ENCODE measurements at regions not wholly inside any gene's neighbourhood (a gene's known extent, or its start where the extent isn't known, plus 50 kb on each side); places are given as distances from the start of the nearest gene placed in this dataset.

- no peaks in the 10 kb centered on the region for H3K4me1 ChIP-seq (ENCODE audit: control insufficient read depth, extremely low read depth, insufficient read depth, low read length)
- dilution Hi-C loops (cut with MboI; ENCODE audit: extremely low pct_ligation_motif_present, low sequenced_read_pairs), result no loop called here
- no peaks in the 10 kb centered on the region for H3K79me2 ChIP-seq (ENCODE audit: control insufficient read depth, insufficient read depth, low read length)
- no peaks in the 10 kb centered on the region for H3K36me3 ChIP-seq (ENCODE audit: control insufficient read depth in 2 of 2, extremely low read depth in 1 of 2, insufficient read depth in 2 of 2, low read length in 2 of 2)
- H3K9me1 ChIP-seq (ENCODE audit: control insufficient read depth, extremely low read depth, insufficient read depth, low read length), result no peaks in the 10 kb centered on the region
- H3K9ac ChIP-seq (ENCODE audit: control insufficient read depth, extremely low read depth, insufficient read depth, low read length), result no peak overlapping the region
- no peak for DNase-seq (ENCODE audit: low read depth, low spot score)
- no peak overlapping the region for H2AFZ ChIP-seq (ENCODE audit: control insufficient read depth, low read length)
- no peak overlapping the region for H3K27ac ChIP-seq (ENCODE audit: control insufficient read depth, insufficient read depth, low read length)
- H3K27me3 ChIP-seq (ENCODE audit: control insufficient read depth, extremely low read depth, insufficient read depth, low read length), result no peaks in the 10 kb centered on the region
- no peak for FAIRE-seq
- H4K20me1 ChIP-seq (ENCODE audit: control insufficient read depth, extremely low read depth, insufficient read depth, low read length), result no peaks in the 10 kb centered on the region
- H3K4me2 ChIP-seq (ENCODE audit: control insufficient read depth, extremely low read depth, insufficient read depth, low read depth, low read length), result no peak overlapping the region
- H3K4me3 ChIP-seq (ENCODE audit: control insufficient read depth in 2 of 3, extremely low read depth in 1 of 3, insufficient read depth in 2 of 3, low read depth in 1 of 3, low read length in 3 of 3), result no peak overlapping the region
- H3K9me3 ChIP-seq (ENCODE audit: control insufficient read depth, low read depth, low read length), result no peaks in the 10 kb centered on the region
- no peak for TF ChIP-seq EZH2 (IDR thresholded peaks at IDR 0.05; ENCODE audit: low read length)
- TF ChIP-seq CTCF (optimal IDR thresholded peaks at IDR 0.05 in 1 of 3, IDR thresholded peaks at IDR 0.05 in 1 of 3, conservative IDR thresholded peaks at IDR 0.05 in 1 of 3; ENCODE audit: extremely low read depth in 1 of 3, insufficient read depth in 2 of 3, low read length in 3 of 3), result no peak
Measured at GRCh38 chr10:33799281-33799943, 464.9 kb upstream of the NRP1 start.

GRCh38 chr10:33798754-33799153, 464.3 kb upstream of the NRP1 start:
- no peak overlapping the region for H3K9ac ChIP-seq (ENCODE audit: control insufficient read depth, extremely low read depth, insufficient read depth, low read length)
- H3K4me2 ChIP-seq (ENCODE audit: control insufficient read depth, extremely low read depth, insufficient read depth, low read depth, low read length), result no peak overlapping the region
- no peaks in the 10 kb centered on the region for H4K20me1 ChIP-seq (ENCODE audit: control insufficient read depth, extremely low read depth, insufficient read depth, low read length)
- H3K27me3 ChIP-seq (ENCODE audit: control insufficient read depth, extremely low read depth, insufficient read depth, low read length), result no peaks in the 10 kb centered on the region
- dilution Hi-C loops (cut with MboI; ENCODE audit: extremely low pct_ligation_motif_present, low sequenced_read_pairs), result no loop called here
- no peak for TF ChIP-seq EZH2 (IDR thresholded peaks at IDR 0.05; ENCODE audit: low read length)
- TF ChIP-seq CTCF (optimal IDR thresholded peaks at IDR 0.05 in 1 of 3, IDR thresholded peaks at IDR 0.05 in 1 of 3, conservative IDR thresholded peaks at IDR 0.05 in 1 of 3; ENCODE audit: extremely low read depth in 1 of 3, insufficient read depth in 2 of 3, low read length in 3 of 3), result no peak
- no peaks in the 10 kb centered on the region for H3K9me1 ChIP-seq (ENCODE audit: control insufficient read depth, extremely low read depth, insufficient read depth, low read length)
- H3K9me3 ChIP-seq (ENCODE audit: control insufficient read depth, low read depth, low read length), result no peaks in the 10 kb centered on the region
- H2AFZ ChIP-seq (ENCODE audit: control insufficient read depth, low read length), result no peak overlapping the region
- no peak overlapping the region for H3K4me3 ChIP-seq (ENCODE audit: control insufficient read depth in 2 of 3, extremely low read depth in 1 of 3, insufficient read depth in 2 of 3, low read depth in 1 of 3, low read length in 3 of 3)
- no peaks in the 10 kb centered on the region for H3K4me1 ChIP-seq (ENCODE audit: control insufficient read depth, extremely low read depth, insufficient read depth, low read length)
- no peaks in the 10 kb centered on the region for H3K36me3 ChIP-seq (ENCODE audit: control insufficient read depth in 2 of 2, extremely low read depth in 1 of 2, insufficient read depth in 2 of 2, low read length in 2 of 2)
- no peaks in the 10 kb centered on the region for H3K79me2 ChIP-seq (ENCODE audit: control insufficient read depth, insufficient read depth, low read length)
- FAIRE-seq, result no peak
- H3K27ac ChIP-seq (ENCODE audit: control insufficient read depth, insufficient read depth, low read length), result no peak overlapping the region
- no peak for DNase-seq (ENCODE audit: low read depth, low spot score)

Measured in keratinocyte (primary cell).